ENCODE measurements at regions not wholly inside any gene's neighbourhood (a gene's known extent, or its start where the extent isn't known, plus 50 kb on each side); places are given as distances from the start of the nearest gene placed in this dataset.

GRCh38 chr3:177932750-177933660 lies 603.2 kb upstream of the KCNMB2 start:
- TF ChIP-seq, protein P1, sequence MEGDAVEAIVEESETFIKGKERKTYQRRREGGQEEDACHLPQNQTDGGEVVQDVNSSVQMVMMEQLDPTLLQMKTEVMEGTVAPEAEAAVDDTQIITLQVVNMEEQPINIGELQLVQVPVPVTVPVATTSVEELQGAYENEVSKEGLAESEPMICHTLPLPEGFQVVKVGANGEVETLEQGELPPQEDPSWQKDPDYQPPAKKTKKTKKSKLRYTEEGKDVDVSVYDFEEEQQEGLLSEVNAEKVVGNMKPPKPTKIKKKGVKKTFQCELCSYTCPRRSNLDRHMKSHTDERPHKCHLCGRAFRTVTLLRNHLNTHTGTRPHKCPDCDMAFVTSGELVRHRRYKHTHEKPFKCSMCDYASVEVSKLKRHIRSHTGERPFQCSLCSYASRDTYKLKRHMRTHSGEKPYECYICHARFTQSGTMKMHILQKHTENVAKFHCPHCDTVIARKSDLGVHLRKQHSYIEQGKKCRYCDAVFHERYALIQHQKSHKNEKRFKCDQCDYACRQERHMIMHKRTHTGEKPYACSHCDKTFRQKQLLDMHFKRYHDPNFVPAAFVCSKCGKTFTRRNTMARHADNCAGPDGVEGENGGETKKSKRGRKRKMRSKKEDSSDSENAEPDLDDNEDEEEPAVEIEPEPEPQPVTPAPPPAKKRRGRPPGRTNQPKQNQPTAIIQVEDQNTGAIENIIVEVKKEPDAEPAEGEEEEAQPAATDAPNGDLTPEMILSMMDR (IDR thresholded peaks at IDR 0.05) = no peak
- no peak for TF ChIP-seq POLR2A (IDR thresholded peaks at IDR 0.05)

All from heart left ventricle (tissue), 13 donors.